Endodermal cell (in vitro differentiated cells): ENCODE measurements at regions not wholly inside any gene's neighbourhood (a gene's known extent, or its start where the extent isn't known, plus 50 kb on each side); places are given as distances from the start of the nearest gene placed in this dataset.

Experiments
- DNase-seq: peaks from one replicate; pipeline ENCODE4 v3.0.0-alpha.2; 2017
- H3K27ac ChIP-seq: 2 replicates; pipeline ENCODE4 v1.5.1; 2013; ENCODE audit warnings: mild to moderate bottlenecking, low read depth, low read length, moderate library complexity
- H3K27me3 ChIP-seq: 2 replicates; pipeline ENCODE4 v1.6.1; 2013; ENCODE audit warnings: mild to moderate bottlenecking, low read length, moderate library complexity; ENCODE audit not compliant: insufficient read depth, control insufficient read depth, poor library complexity, severe bottlenecking
- H3K36me3 ChIP-seq: 2 replicates; pipeline ENCODE4 v1.7.0; 2013; ENCODE audit warnings: mild to moderate bottlenecking, low read length, moderate library complexity; ENCODE audit not compliant: control insufficient read depth, insufficient read depth
- H3K4me1 ChIP-seq: one replicate; pipeline ENCODE4 v1.7.0; 2013; ENCODE audit warnings: low read length; ENCODE audit not compliant: control insufficient read depth, insufficient read depth
- H3K4me3 ChIP-seq: 2 replicates; pipeline ENCODE4 v1.5.1; 2013; ENCODE audit warnings: mild to moderate bottlenecking, low read length, moderate library complexity
- H3K9ac ChIP-seq: 2 replicates; pipeline ENCODE4 v1.6.1; 2013; ENCODE audit warnings: mild to moderate bottlenecking, low read length, moderate library complexity; ENCODE audit not compliant: poor library complexity, severe bottlenecking; ENCODE audit errors: extremely low read depth
- H3K9me3 ChIP-seq: 2 replicates; pipeline ENCODE4 v1.6.1; 2013; ENCODE audit warnings: mild to moderate bottlenecking, low read length, moderate library complexity; ENCODE audit not compliant: control insufficient read depth
- H3K27ac Mint-ChIP-seq: 2 replicates; pipeline ENCODE4 v1.8.0; 2020; ENCODE audit warnings: mixed read lengths
- H3K27me3 Mint-ChIP-seq: 2 replicates; pipeline ENCODE4 v1.8.0; 2021; ENCODE audit warnings: mild to moderate bottlenecking, mixed read lengths; ENCODE audit not compliant: insufficient read depth
- H3K36me3 Mint-ChIP-seq: 2 replicates; pipeline ENCODE4 v1.8.0; 2020; ENCODE audit warnings: low read depth, mixed read lengths
- H3K4me1 Mint-ChIP-seq: 2 replicates; pipeline ENCODE4 v1.8.0; 2020; ENCODE audit warnings: mixed read lengths
- H3K4me3 Mint-ChIP-seq: 2 replicates; pipeline ENCODE4 v1.8.0; 2020; ENCODE audit warnings: mild to moderate bottlenecking, moderate library complexity, mixed read lengths
- H3K9me3 Mint-ChIP-seq: 2 replicates; pipeline ENCODE4 v1.8.0; 2020; ENCODE audit warnings: mild to moderate bottlenecking, mixed read lengths
- WGBS, 2 experiments: methylation state at CpG; one replicate each; pipeline versions ENCODE4 v1.1.5 to v1.1.7; 2013; ENCODE audit warnings: missing lambda C conversion rate in 2 of 2, mixed read lengths in 1 of 2; ENCODE audit not compliant: insufficient coverage in 1 of 2, insufficient read length in 1 of 2; 5-methylcytosine and 5-hydroxymethylcytosine counted together
- TF ChIP-seq, protein P1 (sequence below): fragments of 200-600 bp; sonication (generic); conservative IDR thresholded peaks from 2 replicates; pipeline ENCODE4 v1.5.0; 2021; ENCODE audit warnings: antibody characterized with exemption, mild to moderate bottlenecking

DNA sequence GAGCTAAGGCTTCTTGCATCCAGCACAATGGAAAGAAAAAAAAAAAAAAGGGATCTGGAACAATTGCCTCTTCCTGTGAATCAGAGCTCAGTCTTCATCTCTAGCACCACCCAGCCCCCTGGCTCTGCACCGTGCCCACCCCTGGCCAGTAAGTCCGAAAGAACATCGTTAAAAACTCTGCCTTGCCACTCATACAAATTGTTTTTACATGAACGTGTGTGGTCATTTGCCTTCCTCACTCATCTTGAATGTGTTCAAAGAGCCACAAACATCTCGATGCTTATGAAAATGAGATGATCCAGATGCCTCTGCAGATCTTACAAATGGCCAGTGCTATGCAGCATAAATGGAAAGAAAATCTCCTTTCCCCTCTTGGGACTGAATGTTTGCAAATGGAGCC is 400.0 kb upstream of the PPP2R3A start:
- Mint-ChIP-seq H3K27me3 (peaks cover 43% of the 10 kb centered on the region), H3K9me3 (no peaks in the 10 kb centered on the region), H3K27ac (no peak overlapping the region), H3K4me1 (peaks cover 8% of the 10 kb centered on the region), H3K36me3 (no peaks in the 10 kb centered on the region), H3K4me3 (no peak overlapping the region)
- no peak for DNase-seq
- TF ChIP-seq, protein P1, sequence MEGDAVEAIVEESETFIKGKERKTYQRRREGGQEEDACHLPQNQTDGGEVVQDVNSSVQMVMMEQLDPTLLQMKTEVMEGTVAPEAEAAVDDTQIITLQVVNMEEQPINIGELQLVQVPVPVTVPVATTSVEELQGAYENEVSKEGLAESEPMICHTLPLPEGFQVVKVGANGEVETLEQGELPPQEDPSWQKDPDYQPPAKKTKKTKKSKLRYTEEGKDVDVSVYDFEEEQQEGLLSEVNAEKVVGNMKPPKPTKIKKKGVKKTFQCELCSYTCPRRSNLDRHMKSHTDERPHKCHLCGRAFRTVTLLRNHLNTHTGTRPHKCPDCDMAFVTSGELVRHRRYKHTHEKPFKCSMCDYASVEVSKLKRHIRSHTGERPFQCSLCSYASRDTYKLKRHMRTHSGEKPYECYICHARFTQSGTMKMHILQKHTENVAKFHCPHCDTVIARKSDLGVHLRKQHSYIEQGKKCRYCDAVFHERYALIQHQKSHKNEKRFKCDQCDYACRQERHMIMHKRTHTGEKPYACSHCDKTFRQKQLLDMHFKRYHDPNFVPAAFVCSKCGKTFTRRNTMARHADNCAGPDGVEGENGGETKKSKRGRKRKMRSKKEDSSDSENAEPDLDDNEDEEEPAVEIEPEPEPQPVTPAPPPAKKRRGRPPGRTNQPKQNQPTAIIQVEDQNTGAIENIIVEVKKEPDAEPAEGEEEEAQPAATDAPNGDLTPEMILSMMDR = no peak
- no peaks in the 10 kb centered on the region for H3K36me3 ChIP-seq
- H3K9ac ChIP-seq = no peak overlapping the region
- no peaks in the 10 kb centered on the region for H3K9me3 ChIP-seq
- H3K4me3 ChIP-seq = no peak overlapping the region
- 74 to 76% methylated on average over 5 of the region's 5 CpGs for WGBS, 2 experiments
- no peaks in the 10 kb centered on the region for H3K4me1 ChIP-seq
- no peak overlapping the region for H3K27ac ChIP-seq
- H3K27me3 ChIP-seq = peaks cover 35% of the 10 kb centered on the region

DNA sequence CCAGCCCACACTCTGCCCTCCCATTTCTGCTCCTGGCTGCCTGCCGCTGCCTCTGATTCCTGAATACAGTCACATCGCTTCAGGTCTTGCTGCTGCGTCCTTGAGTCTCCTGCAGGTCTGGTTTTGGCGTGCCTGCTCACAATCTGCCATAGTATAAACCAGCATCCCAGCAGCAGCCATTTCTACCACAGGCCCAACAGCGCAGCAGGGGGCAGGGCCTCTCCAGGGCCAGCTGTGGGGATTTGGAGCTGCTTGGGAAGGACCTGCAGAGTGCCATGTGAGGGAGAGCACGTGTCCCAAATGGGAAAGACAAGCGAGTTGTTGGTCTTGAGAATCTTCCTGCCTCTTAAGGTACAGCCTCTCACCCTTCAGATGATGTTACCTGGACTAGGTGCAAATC is 398.3 kb upstream of the PPP2R3A start:
- H3K36me3 ChIP-seq = no peaks in the 10 kb centered on the region
- Mint-ChIP-seq H3K27ac (no peak overlapping the region), H3K36me3 (no peaks in the 10 kb centered on the region), H3K9me3 (no peaks in the 10 kb centered on the region), H3K4me1 (peaks cover 14% of the 10 kb centered on the region), H3K27me3 (peaks cover 52% of the 10 kb centered on the region), H3K4me3 (no peak overlapping the region)
- H3K9ac ChIP-seq = no peak overlapping the region
- H3K4me1 ChIP-seq = no peaks in the 10 kb centered on the region
- H3K9me3 ChIP-seq = no peaks in the 10 kb centered on the region
- 92 to 97% methylated on average over 4 to 7 of the region's 7 CpGs for WGBS, 2 experiments
- H3K4me3 ChIP-seq = no peak overlapping the region
- TF ChIP-seq, protein P1 = no peak
- H3K27me3 ChIP-seq = peaks cover 43% of the 10 kb centered on the region
- H3K27ac ChIP-seq = no peak overlapping the region
- DNase-seq = no peak

DNA sequence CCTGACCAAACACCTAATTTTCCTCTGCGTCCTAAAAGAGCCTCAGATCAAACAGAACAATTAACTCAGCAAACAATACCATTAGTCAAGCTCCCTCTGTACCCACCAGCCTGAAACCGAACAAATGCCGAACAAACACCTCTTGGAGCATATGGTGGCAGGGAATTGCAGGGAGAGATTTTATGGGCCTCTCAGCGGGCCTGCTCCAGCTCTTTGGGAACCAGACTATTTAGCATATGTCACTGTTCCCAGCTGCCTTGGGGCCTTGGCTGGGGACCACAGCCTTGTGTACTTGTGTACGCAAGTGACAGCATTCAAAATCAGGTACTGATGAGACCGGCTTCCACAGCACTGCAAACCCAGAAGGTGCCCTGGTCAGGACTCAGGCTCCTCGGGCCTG is 388.8 kb upstream of the PPP2R3A start:
- peaks cover 23% of the 10 kb centered on the region for H3K27me3 ChIP-seq
- H3K27me3 Mint-ChIP-seq = peaks cover 20% of the 10 kb centered on the region
- no peaks in the 10 kb centered on the region for H3K36me3 Mint-ChIP-seq
- H3K27ac ChIP-seq = no peak overlapping the region
- DNase-seq = no peak
- peaks cover 32% of the 10 kb centered on the region for H3K4me1 Mint-ChIP-seq
- H3K4me3 Mint-ChIP-seq = no peak overlapping the region
- peaks cover 7% of the 10 kb centered on the region for H3K9me3 Mint-ChIP-seq
- 83 to 89% methylated on average over 3 to 7 of the region's 7 CpGs for WGBS, 2 experiments
- H3K4me3 ChIP-seq = no peak overlapping the region
- no peaks in the 10 kb centered on the region for H3K36me3 ChIP-seq
- TF ChIP-seq, protein P1 = no peak
- no peak overlapping the region for H3K9ac ChIP-seq
- H3K4me1 ChIP-seq = peaks cover 7% of the 10 kb centered on the region
- peaks cover 6% of the 10 kb centered on the region for H3K9me3 ChIP-seq
- H3K27ac Mint-ChIP-seq = peak overlapping the region; percentile 1
